OCI-LY3 (cell line): ENCODE measurements at regions not wholly inside any gene's neighbourhood (a gene's known extent, or its start where the extent isn't known, plus 50 kb on each side); places are given as distances from the start of the nearest gene placed in this dataset.

Experiments
- EZH2phosphoT487 ChIP-seq: fragments of 200-600 bp; shearing (Covaris generic); IDR thresholded peaks from 2 replicates; pipeline ENCODE4 v1.6.1; 2018; ENCODE audit warnings: antibody characterized with exemption, mixed run types, low read depth
- TF ChIP-seq, protein P1 (sequence below): fragments of 200-600, 300-600 bp; sonication (generic); IDR thresholded peaks from 2 replicates; pipeline ENCODE4 v1.5.1; 2014; ENCODE audit warnings: antibody characterized with exemption, low read length, low read depth

DNA sequence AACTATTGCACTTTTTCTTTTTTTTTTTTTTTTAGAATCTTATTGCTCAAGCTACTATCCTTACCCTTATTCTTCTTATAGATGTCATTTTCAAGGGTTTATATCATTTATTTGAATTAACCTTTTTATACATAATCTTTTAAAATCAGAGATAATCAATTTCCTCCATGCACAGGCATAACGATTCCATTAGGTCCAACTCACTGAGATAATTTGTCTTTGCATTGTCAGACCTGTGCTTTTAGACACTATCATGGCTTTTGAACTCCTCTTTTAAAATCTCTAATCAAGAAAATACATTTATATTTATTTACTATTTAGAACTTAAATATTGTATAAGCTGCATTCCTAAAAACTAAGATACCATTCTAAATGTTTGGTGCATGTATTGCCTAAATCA is 1454.9 kb downstream of the ZPLD1 start:
- TF ChIP-seq, protein P1, sequence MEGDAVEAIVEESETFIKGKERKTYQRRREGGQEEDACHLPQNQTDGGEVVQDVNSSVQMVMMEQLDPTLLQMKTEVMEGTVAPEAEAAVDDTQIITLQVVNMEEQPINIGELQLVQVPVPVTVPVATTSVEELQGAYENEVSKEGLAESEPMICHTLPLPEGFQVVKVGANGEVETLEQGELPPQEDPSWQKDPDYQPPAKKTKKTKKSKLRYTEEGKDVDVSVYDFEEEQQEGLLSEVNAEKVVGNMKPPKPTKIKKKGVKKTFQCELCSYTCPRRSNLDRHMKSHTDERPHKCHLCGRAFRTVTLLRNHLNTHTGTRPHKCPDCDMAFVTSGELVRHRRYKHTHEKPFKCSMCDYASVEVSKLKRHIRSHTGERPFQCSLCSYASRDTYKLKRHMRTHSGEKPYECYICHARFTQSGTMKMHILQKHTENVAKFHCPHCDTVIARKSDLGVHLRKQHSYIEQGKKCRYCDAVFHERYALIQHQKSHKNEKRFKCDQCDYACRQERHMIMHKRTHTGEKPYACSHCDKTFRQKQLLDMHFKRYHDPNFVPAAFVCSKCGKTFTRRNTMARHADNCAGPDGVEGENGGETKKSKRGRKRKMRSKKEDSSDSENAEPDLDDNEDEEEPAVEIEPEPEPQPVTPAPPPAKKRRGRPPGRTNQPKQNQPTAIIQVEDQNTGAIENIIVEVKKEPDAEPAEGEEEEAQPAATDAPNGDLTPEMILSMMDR: no peak
- TF ChIP-seq EZH2phosphoT487: no peak
